ENCODE measurements at regions not wholly inside any gene's neighbourhood (a gene's known extent, or its start where the extent isn't known, plus 50 kb on each side); places are given as distances from the start of the nearest gene placed in this dataset.

GRCh38 chr7:85882335-85882734, 695.5 kb upstream of the SEMA3D start:
- Mint-ChIP-seq H3K27me3 (ENCODE audit: low read depth in 3 of 3) (no peaks in the 10 kb centered on the region), H3K36me3 (no peaks in the 10 kb centered on the region), H3K27ac (no peak overlapping the region), H3K4me3 (no peak overlapping the region), H3K9me3 (no peaks in the 10 kb centered on the region), H3K4me1 (no peaks in the 10 kb centered on the region)
- WGBS (ENCODE audit: insufficient coverage) = no CpG with 5 or more reads among the region's 1 CpG
- Histone ChIP-seq H3K4me2 (replicated peaks; ENCODE audit: extremely low read depth, low read length, poor library complexity, severe bottlenecking) (no peak overlapping the region), H3K36me3 (replicated peaks in 1 of 2; ENCODE audit: control insufficient read depth in 1 of 2, insufficient read depth in 2 of 2, low read length in 2 of 2) (no peaks in the 10 kb centered on the region), H3K9me3 (replicated peaks in 1 of 2; ENCODE audit: control insufficient read depth in 1 of 2, insufficient read depth in 1 of 2, low read length in 2 of 2) (no peaks in the 10 kb centered on the region), H3K4me1 (ENCODE audit: control insufficient read depth in 1 of 2, insufficient read depth in 2 of 2, low read length in 2 of 2) (no peaks in the 10 kb centered on the region), H3K4me3 (replicated peaks in 1 of 3; ENCODE audit: low read depth in 2 of 3, low read length in 3 of 3) (no peak overlapping the region), H3K27me3 (ENCODE audit: control insufficient read depth in 2 of 2, insufficient read depth in 2 of 2, low read length in 2 of 2) (no peaks in the 10 kb centered on the region), H2AFZ (ENCODE audit: insufficient read depth, low read depth, low read length, poor library complexity, severe bottlenecking) (no peak overlapping the region), H3K79me2 (ENCODE audit: insufficient read depth, low read length) (no peaks in the 10 kb centered on the region), H3K9ac (ENCODE audit: insufficient read depth, low read length, poor library complexity, severe bottlenecking) (no peak overlapping the region), H3K27ac (ENCODE audit: low read depth in 1 of 2, low read length in 2 of 2) (no peak overlapping the region), H4K20me1 (ENCODE audit: insufficient read depth, low read length) (no peaks in the 10 kb centered on the region)
- intact Hi-C loops (cut with micrococcal nuclease) = no loop called here
- DNase-seq = no peak
- TF ChIP-seq CTCF (IDR thresholded peaks at IDR 0.05) = no peak

- H3K27ac ChIP-seq (ENCODE audit: low read depth in 1 of 2, low read length in 2 of 2) = no peak overlapping the region
These were observed 688.5 kb upstream of the SEMA3D start for GRCh38 chr7:85875398-85875797.

More at GRCh38 chr7:85875398-85875797, 688.5 kb upstream of the SEMA3D start:
- Histone ChIP-seq H3K4me3 (replicated peaks in 1 of 3; ENCODE audit: low read depth in 2 of 3, low read length in 3 of 3) (no peak overlapping the region), H3K36me3 (replicated peaks in 1 of 2; ENCODE audit: control insufficient read depth in 1 of 2, insufficient read depth in 2 of 2, low read length in 2 of 2) (no peaks in the 10 kb centered on the region), H4K20me1 (ENCODE audit: insufficient read depth, low read length) (no peaks in the 10 kb centered on the region), H3K27me3 (ENCODE audit: control insufficient read depth in 2 of 2, insufficient read depth in 2 of 2, low read length in 2 of 2) (no peaks in the 10 kb centered on the region), H3K9me3 (replicated peaks in 1 of 2; ENCODE audit: control insufficient read depth in 1 of 2, insufficient read depth in 1 of 2, low read length in 2 of 2) (no peaks in the 10 kb centered on the region), H3K4me1 (ENCODE audit: control insufficient read depth in 1 of 2, insufficient read depth in 2 of 2, low read length in 2 of 2) (no peaks in the 10 kb centered on the region), H3K4me2 (replicated peaks; ENCODE audit: extremely low read depth, low read length, poor library complexity, severe bottlenecking) (no peak overlapping the region), H2AFZ (ENCODE audit: insufficient read depth, low read depth, low read length, poor library complexity, severe bottlenecking) (no peak overlapping the region), H3K9ac (ENCODE audit: insufficient read depth, low read length, poor library complexity, severe bottlenecking) (no peak overlapping the region), H3K79me2 (ENCODE audit: insufficient read depth, low read length) (no peaks in the 10 kb centered on the region)
- Mint-ChIP-seq H3K36me3 (no peaks in the 10 kb centered on the region), H3K4me3 (no peak overlapping the region), H3K4me1 (no peaks in the 10 kb centered on the region), H3K27ac (no peak overlapping the region), H3K27me3 (ENCODE audit: low read depth in 3 of 3) (no peaks in the 10 kb centered on the region), H3K9me3 (peaks cover 0 to 2% (median 0%) of the 10 kb centered on the region in 7 donors)
- no peak for DNase-seq
- no CpG with 5 or more reads among the region's 1 CpG for WGBS (ENCODE audit: insufficient coverage)
- intact Hi-C loops (cut with micrococcal nuclease) = no loop called here
- TF ChIP-seq CTCF (IDR thresholded peaks at IDR 0.05) = no peak
